CD4-positive, alpha-beta T cell treated with Interleukin-17A for 4 hours (primary cell): ENCODE measurements at regions not wholly inside any gene's neighbourhood (a gene's known extent, or its start where the extent isn't known, plus 50 kb on each side); places are given as distances from the start of the nearest gene placed in this dataset.

ENCODE experiments used
- DNase-seq: peaks from one replicate; pipeline ENCODE4 v3.0.0-alpha.2; 2020; ENCODE audit warnings: mixed read lengths

- no peak for DNase-seq
Measured at GRCh38 chrX:128250621-128251020, 198.4 kb upstream of the ACTRT1 start.

GRCh38 chrX:128216364-128216763, 164.2 kb upstream of the ACTRT1 start:
- no peak for DNase-seq

DNA sequence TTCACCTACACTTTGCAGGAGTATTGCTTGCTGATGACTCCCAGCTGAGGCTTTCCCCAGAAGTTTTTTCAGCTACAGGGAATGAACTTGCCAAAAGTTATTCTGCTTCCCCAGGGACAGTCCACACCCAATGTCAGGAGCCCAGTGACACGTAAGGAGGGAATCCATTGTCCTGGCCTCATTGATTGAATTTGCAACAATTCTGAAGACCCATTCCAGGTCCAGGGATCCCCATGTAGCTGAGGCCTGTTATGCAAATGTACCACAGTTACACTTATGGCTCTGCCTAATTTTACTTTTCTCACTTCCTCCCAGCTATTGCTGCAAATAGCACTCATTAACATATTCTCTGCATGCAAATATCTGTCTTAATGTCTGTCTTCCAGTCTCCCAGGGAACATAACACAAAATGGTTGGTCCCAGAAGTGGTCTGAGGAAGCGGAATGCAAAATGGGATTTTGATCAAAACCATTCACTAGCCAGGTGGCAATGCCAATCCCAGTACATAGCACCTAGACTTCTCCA, 113.7 kb upstream of the ACTRT1 start:
- no peak for DNase-seq

DNA sequence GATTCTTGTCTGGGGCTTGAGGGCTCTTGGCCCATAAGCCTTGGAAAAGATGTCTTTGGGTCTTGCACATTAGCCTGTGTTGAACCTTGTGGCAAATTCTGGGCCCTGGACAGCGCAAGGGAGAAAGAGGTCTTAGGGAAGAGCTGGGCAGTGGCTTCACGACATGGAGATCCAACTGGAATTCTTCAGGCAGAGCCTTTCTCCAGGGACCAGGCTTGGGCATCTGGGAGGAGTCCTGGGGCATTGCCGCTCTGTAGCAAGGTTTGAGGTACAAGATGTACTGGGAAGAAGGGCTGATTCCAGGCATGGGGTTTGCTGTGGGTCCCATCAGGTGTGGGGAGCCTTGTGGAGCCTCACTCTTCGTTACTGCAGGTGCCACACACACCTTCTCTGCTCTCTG, 104.0 kb upstream of the ACTRT1 start:
- no peak for DNase-seq

DNA sequence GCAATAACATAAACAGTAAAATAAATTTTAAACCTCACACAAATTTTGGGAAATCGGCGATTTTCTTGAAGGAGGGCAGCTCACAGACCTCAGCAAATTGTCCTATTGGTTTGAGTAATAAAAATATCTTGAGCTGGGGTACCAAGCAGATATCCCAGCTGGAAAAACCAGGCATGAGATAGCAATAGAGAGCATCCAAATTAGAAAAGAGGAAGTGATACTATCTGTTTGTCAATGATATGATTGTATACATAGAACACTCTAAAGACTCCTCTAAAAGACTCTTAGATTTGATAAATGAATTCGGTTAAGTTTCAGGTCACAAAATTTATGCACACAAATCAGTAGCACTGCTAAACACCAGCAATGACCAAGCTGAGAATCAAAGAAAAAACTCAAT, 90.5 kb upstream of the ACTRT1 start:
- DNase-seq = no peak

DNA sequence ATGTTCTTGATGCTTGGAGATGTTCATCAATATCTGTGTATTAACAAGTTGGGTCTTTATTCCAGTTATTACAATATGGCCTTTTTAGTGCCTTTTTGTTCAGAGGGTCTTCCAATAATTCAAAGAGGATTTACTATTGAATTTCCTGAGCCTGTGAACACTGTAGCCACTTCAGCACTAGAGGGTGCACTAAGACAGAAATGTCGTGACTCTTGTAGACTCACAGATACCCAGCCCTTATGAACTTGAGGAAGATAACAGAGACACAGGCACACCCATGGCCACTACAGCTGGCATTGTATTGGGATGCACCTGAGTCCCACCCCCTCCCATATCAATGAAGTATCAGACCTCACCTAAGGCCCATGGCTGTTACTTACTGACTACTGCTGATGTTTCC, 54.4 kb upstream of the ACTRT1 start:
- no peak for DNase-seq

- DNase-seq = no peak
Measured at GRCh38 chrX:128105659-128106058, 53.5 kb upstream of the ACTRT1 start.
